GM13977 (cell line): ENCODE measurements at regions not wholly inside any gene's neighbourhood (a gene's known extent, or its start where the extent isn't known, plus 50 kb on each side); places are given as distances from the start of the nearest gene placed in this dataset.

Source experiments
- DNase-seq: peaks from one replicate; pipeline ENCODE4 v3.0.0; 2012; ENCODE audit warnings: low spot score
- CTCF ChIP-seq: IDR thresholded peaks from 2 replicates; pipeline ENCODE4 v1.5.1; 2012; ENCODE audit warnings: mild to moderate bottlenecking, control low read depth; ENCODE audit not compliant: insufficient read depth; ENCODE audit errors: extremely low read depth, missing control alignments
- in situ Hi-C: fragments of 300-500 bp; cut with MboI; formaldehyde crosslinking; loops from one replicate; pipeline ENCODE4 v1.12.0; 2022; ENCODE audit warnings: low sequenced_read_pairs, low pct_unique_long_range_greater_than_20kb, mixed read lengths, inconsistent platforms; ENCODE audit not compliant: unreplicated experiment

DNA sequence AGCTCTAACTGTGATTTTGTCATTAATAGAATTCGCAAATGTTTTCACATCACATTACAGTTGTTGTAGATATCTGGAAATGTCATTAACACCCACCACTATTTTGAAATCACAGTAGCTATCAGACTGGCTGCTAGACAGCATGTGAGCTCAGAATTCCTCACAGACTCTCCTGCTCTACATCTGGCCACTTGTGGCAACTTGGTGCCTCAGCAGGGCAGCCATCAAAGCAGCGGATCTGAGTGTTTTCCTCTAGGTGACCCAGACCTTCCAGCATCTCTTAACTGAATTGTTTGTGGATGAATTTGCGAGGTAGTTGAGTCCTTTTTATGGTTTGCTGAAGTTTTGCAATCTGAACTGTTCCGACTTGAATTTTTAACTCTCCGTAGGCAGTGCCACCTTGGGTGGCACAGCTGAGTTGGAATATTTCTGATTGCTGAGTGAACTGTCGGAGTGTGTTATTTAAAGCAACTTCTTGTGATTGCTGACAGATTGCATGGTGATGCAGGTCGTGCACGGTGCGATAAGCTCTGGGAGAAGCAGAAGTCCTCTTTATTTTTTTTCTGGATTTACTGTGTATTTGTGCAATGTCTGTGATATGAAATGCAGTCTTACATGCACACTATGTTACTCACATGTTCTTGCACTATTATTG, 114.0 kb upstream of the PLET1 start:
- DNase-seq, result no peak
- in situ Hi-C loops, result no loop called here
- no peak for TF ChIP-seq CTCF

DNA sequence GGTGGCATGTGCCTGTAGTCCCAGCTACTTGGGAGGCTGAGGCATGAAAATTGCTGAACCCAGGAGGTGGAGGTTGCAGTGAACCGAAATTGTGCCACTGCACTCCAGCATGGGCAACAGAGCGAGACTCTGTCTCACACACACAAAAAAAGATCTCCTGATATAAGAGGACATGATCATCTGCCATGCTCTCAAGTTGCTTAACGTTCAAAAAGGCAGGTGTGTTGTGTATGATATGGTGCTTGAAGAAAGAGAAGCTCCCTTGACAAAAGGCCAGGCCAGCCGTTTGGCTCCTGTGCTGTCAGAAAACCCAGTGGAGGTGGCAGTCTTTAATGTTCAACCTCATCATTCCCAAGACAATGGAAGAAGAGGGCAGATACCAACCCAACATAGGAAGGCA, 117.3 kb upstream of the PLET1 start:
- no peak for DNase-seq
- in situ Hi-C loops, result no loop called here
- TF ChIP-seq CTCF, result no peak

DNA sequence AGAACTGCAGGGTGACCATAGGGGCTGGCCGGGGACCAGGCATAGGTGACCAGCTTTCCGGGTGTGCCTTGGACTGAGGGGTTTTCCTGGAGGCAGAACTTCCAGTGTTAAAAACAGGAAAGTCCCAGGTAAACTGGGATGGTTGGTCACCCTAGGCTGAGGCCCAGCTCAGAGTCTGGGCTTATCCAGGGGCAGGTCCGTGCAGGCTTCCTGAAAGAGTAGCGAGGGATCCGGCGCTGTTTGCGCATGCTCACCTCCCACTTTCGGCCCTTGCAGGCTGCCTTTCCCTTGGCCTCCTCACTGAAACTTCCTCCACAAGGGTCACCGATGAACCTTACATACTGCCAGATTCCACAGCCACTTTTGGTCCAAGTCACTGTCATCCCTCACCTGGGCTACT, 119.8 kb upstream of the PLET1 start:
- in situ Hi-C loops, result no loop called here
- TF ChIP-seq CTCF, result no peak
- DNase-seq, result no peak

DNA sequence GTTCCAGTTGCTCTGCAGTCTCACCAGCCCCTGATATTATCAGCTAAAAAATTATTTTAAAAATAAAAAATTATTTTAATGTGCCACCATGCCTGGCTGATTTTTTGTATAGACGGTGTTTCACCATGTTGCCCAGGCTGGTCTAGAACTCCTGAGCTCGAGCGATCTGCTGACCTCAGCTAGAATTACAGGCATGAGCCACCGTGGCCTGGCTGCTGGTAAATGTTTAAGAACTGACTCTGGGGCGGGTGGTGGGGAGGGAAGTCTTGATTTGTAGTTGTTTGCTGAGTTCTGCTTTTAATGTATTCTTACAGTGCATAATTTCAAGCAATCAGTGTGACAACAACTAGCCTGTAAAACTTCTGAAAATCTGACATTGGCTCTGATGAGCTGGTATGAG, 120.9 kb upstream of the PLET1 start:
- no peak for DNase-seq
- no peak for TF ChIP-seq CTCF
- in situ Hi-C loops, result no loop called here

- DNase-seq, result no peak
- in situ Hi-C loops, result no loop called here
- no peak for TF ChIP-seq CTCF
These were observed 121.9 kb upstream of the PLET1 start for GRCh38 chr11:112382561-112382960.

DNA sequence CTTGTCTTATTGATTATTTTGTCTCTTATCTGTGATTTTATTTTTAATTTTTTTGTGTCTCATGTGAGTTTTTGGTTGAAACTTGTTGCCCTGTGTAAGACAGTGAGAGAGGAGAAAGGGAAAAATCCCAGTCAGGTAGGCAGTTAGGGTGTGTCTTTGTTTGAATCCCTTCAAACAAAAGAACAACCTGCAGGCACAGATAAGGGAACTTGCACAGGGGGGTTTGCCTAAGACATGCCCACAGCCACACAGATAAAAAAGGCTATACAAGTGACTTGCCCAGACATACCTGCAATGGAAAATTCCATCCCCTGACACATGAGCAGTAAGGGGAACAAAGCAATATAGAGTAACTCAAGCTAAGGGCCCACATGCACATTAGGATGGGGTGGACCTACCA, 127.8 kb upstream of the PLET1 start:
- DNase-seq, result no peak
- in situ Hi-C loops, result no loop called here

More for the DNA sequence above, 127.8 kb upstream of the PLET1 start:
- no peak for TF ChIP-seq CTCF
